ENCODE measurements at regions not wholly inside any gene's neighbourhood (a gene's known extent, or its start where the extent isn't known, plus 50 kb on each side); places are given as distances from the start of the nearest gene placed in this dataset.

DNA sequence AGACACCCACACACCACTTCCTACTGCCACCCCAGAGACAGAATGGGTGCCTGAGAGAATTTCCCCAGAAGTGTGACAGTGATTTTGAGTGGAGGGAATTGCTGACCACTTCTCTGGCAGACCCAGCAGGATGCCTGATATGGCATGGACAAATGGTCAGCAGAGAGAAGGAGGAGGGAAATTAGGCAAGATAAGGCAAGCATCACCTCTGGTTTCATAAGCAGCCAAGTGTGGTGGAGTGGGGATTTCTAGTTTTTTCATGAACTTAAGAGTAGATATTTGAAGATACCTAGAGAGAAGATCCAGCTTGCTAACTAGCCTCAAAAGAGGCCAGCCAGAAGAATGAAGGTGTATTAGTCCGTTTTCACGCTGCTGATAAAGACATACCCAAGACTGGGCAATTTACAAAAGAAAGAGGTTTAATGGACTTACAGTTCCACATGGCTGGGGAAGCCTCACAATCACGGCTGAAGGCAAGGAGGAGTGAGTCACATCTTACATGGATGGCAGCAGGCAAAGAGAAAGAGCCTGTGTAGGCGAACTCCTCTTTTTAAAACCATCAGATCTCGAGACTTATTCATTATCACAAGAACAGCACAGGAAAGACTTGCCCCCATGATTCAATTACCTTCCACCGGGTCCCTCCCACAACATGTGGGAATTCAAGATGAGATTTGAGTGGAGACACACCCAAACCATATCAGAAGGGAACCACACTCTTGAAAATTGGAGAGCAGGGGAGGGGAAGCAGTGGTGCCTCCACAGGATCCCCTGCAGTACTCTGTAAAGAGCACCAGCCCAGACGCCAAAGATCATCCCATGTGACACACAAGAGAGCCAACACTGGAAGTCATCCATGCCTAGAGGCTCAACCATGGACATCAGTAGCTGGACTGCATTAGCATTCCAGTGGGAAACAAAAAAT lies 64.2 kb downstream of the RBM43 start:
- no peak for DNase-seq

DNA sequence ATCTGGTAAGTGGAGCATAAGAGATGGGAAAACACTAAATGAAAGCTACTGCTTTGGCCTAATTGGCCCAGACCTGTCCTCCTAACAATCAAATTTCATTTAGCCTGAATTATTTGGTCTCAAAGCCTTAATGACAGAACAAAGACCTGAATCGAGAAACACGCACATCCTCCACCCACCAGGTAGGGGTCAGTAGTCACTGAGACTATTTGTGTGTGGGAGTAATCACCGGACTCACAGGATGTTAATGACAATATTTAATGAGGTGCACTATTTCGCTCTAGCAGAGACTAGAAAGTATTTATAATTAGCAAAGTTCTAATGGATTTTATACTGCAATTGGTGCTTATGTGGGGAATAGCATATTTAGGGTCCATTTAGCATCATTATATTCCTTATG lies 68.1 kb downstream of the RBM43 start:
- DNase-seq = no peak

DNA sequence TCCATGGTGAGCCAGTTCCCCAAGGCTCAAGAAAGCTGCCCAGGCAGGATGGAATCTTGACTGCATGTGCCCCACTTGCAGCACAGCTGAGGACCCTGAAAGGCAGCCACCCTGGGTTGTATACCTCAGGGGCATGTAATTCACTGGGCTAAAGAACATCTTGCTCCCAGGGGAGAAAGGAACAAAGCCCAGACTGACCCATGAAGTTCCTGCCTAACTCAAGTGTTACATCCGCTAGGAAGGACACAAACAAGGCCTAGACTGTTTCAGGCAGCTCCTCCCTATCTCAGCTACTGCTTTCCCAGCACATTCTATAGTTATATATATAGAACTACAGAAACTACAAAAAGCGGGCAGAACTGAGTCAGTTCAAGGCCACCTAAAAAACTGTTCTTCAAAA lies 69.0 kb downstream of the RBM43 start:
- DNase-seq = no peak

DNA sequence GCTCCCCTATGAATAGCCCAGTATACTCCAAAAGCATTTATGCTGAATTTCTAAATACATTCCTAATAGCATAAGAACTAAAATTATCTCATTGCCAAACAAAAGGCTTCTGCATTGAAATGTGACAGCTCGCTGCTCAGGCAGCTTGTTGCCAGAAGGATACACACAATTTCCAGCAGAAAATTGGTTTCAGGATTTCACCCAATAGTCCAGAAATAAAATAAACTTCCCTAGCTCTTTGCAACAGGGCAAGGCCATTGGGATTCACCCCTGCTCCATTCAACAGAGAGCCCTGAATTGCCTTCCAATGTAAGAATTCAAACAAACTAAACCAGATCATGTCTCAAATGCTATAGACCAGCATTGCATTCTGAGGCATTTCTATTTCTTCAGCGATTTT lies 70.7 kb downstream of the RBM43 start:
- DNase-seq = no peak

DNA sequence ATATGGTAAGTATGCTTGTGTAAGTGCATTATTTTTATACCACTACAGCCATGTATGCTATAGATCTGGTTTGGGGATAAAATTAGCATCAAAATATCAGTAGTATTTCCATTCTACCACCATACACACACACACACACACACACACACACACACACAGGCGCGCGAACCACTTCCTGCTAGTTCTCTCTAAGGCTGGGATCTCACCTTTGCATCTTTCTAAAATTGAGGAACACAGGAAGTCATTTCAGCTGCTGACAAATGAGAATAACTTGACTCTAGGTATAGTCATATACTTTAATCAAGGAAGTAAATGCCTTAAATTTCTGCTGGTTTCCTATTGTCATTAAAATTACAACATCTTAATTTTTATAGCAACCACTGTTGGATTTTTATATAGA lies 72.5 kb downstream of the RBM43 start:
- peak in 1 of 2 experiments; percentile 22 for DNase-seq

DNA sequence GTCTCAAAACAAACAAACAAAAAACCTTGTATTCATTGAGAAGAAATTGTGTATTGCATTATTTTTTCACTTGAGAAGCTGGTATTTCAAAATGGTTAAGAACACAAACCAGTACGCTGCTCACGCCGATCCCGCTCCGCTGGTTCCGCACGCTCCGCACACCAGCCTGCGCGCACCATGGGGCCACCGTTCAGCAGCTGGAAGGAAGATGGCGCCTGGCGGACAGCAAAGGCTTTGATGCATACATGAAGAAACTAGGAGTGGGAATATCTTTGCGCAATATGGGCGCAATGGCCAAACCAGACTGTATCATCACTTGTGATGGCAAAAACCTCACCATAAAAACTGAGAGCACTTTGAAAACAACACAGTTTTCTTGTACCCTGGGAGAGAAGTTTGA lies 75.7 kb downstream of the RBM43 start:
- no peak for DNase-seq

DNA sequence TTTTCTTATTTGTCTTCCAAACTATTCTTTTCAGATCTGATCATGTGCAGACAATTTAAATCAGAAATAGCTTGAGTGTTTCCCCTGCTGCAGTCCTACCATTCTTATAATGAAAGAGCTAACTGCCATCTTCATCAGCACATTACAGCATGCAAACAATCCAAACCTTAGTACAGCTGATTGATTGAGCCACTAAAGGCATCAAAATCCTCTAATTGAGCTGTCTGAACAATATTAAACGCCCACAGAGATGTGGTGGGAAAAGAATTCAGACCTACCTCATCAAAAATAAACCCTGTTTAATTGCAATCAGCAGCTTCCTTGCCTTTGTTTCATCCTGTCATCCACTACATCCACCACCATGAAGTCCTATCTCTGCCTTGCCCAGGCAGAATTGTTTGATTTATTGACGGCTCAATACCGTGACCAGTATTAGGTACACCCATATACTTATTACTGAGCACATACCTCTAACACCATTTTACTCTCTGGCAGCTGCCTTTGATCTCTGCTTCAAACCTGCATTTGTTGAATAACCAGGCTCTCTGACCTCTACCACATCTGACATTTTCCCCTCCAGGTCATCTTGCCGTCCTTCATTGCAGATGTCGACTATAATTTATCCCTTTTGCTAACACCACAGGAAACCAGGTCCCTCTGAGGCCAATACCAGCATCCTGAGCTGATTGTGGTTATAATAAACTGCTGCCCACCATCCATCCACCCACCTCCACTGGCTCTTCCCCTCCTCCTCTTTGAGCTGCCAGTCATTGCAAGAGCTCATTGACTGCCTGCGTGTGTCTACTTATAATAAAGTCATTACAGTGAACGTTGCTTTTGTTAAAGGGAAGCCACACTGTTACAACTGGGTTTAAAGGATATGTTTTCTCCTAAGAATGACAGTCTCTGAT lies 78.5 kb downstream of the RBM43 start:
- no peak for DNase-seq

DNA sequence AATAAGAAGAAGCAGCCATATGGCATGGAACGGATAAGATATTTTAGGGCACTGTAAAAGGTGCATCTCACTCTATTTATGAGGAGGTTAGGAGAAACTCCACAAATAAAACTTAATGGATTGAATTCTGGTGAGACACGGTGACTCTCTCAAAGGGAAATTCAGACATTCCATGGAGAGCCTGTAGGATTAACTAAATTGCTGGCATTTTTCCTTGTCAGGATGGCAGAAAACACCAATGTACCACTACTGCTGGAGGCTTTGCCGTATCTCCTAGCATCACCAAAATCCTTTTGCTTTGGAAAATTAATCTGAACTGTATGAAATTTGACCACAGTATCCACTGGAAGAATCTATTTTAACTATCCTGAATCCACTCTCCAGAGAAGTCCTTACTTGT lies 79.3 kb downstream of the RBM43 start:
- DNase-seq = no peak

DNA sequence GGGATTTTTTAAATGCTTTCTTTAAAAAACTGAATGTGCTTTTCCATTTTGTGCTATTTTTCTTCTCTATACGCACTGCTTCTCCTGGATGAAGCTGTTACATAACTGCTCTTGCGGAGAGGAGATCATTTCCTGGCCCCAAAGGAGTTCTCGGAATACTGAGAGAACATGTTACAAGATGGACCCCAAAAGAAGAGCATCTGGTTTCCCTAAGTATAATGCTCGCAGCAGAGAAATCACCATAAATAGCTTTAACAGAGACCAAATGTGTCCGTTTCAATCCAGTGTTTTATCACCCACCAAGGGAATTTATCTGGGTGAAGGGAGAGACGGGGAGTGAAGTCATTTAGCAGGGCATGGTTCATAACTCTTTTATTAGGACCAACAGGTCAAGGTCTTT lies 80.1 kb downstream of the RBM43 start:
- no peak for DNase-seq

DNA sequence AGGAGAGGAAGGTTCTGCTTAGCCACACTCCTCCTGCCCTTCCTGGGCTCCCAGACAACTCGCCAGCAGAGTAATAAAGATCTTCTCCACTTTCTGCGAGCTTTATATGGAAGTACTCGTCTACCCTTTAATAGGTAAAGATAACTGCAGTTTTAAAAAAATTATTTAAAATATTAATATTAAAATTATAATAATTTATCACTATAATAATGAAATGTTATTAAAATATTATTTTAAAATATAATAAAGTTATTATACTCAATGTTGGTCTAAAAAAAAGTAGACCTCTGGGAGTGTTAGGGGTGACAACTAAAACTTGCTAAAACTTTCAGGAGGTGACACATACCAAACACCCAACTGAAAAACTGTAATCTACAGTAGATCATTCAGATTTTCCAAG lies 81.5 kb downstream of the RBM43 start:
- no peak for DNase-seq

DNA sequence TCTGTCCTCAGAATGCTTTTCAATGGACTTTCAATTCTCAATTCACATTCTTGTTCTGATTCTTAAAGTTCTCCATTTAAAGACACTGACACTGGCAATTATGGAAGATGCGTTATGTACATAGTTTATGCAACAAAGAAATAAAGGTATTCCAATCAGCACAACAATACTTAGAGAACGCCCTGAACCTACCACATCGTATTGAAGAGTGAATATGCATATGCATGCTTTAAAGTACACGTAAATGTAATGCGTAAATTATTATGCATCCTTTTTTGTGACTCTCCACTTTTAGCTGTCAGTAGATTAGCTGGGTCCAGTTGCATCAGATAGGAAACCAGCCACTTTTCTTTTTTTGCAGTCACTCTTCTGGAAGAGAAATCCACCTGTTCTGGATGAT lies 83.5 kb downstream of the RBM43 start:
- no peak for DNase-seq

DNA sequence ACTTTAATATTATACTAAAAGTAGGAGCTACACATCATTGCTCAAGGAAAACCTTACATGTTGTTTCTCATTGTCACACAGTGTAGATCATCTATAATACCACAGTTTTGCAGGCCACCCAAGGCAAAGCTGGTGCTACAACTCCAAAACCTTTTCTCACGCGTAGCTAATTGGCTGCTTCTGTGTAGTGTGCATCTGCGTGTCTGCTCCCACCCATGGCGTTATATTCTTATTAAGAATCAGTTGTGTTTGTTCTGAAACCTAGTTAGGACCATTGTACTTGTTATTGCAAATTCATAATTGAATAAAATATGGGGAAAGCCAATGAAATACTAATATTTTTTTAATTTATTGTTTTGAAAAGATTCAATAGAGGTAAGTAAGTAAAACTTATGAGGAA lies 83.9 kb downstream of the RBM43 start:
- no peak for DNase-seq

DNA sequence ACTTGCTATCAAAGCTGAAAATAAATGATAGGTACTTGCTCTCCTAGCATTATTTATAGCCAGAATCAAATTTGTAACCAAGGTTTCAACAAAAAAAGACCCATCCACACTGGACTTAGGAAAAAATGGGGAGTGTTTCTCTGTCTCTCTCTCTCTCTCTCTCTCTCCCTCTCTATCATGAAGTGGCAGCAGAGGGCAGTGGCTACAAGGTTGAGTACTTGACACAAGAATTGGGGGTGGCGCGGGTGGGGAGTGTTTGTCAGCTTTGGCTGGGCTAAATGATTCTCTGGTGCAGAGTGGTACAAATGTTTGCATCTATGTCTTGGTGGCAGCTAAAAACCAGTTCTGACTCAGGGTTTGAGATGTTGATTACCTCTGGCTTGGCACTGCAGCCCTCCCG lies 85.0 kb downstream of the RBM43 start:
- no peak for DNase-seq

DNA sequence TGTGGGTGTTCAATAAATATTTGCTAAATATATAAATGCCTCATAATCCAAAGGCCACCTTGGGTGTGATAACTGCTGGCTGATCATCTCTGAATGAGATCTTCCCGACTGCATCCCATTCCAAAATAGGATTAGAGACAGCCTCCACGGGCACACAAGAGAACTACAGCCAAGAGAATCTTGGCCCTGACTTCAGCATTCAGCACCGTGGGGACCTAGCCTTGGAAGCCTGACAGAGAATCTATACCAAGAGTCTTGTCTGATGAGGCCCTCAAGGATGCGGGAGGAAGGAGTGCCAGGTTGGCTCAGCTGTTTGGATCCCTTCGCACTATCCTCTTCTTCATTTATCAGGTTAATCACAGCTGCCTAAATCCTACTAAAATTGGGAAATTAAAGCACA lies 85.8 kb downstream of the RBM43 start:
- no peak for DNase-seq

DNA sequence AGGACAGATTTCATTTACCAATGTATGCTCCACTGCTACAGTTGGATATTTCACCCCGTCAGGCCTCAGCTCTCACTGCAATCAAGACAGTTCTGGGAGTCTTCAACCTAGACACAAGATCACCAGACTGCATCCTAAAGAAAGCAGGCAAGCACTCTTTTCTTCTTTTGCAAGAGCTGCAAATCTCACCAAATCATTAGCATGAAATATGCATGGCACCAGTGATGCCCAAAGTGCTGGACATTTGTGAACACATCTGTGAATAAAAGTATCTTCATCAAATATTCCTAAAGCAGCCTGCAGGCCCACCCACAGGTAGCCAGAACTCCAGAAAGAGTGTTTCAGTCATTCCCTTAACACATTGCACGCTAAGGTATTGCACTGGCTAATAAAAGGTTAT lies 87.5 kb downstream of the RBM43 start:
- no peak for DNase-seq

DNA sequence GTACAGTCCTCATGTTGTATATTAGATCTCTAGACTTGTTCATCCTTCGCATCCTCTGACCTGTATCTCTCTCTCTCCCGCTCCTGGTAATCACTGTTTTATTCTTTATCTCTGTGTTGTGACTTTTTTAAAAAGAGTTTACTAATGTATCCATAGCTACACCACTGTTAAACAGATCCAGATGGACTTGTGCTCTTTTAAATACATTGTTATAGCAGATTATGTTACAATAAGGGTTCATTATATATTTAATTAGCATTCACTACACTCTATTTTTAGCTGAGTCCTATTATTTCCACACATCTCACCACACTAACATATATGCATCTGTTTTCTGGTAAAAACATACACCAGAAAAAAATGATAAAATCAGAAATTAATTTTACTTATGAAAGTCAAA lies 90.5 kb downstream of the RBM43 start:
- DNase-seq = no peak

DNA sequence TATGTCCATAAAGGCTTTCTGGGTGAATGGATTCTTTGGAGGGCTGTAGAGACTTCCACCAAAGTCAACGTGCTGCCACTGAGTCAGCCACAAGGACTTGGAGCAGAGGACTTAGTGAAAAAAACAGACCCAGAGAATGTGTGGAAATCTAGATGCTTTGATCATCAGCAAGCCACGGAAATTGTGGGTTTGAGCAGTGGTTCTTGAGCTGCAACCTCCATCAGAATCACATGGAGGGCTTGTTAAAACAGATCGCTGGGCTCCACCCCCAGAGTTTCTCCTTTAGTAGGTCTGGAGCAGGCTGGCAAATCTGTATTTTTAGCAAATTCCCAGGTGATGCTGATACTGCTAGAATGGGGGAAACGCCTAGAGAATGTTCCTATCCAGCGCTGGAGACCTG lies 95.3 kb downstream of the RBM43 start:
- DNase-seq = no peak

DNA sequence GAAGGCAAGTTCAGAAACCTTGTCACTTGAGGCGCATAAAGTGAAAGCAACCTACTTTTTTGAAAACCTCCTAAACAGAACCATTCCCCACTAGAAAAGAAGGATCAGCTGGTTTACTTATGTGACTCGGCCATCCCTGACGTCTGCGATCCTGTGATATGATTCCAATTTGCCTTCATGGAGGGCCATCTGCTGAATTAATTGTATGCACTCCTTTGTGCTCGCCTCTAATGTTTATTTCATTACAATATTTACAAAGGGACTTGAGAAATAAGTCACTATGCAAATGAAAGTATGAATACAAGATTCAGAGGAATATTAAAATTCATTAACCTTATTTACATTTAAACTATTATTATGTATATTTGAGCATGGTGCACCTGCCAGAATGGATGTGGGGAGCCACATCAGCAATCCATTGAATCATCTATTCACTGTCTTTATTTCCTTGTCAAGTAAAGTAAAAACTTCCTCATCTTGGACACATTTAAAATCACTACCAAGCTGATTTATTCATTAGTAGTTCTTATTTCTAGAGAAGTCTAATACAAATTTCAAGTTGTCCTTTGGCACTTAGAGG lies 96.5 kb downstream of the RBM43 start:
- DNase-seq = no peak

DNA sequence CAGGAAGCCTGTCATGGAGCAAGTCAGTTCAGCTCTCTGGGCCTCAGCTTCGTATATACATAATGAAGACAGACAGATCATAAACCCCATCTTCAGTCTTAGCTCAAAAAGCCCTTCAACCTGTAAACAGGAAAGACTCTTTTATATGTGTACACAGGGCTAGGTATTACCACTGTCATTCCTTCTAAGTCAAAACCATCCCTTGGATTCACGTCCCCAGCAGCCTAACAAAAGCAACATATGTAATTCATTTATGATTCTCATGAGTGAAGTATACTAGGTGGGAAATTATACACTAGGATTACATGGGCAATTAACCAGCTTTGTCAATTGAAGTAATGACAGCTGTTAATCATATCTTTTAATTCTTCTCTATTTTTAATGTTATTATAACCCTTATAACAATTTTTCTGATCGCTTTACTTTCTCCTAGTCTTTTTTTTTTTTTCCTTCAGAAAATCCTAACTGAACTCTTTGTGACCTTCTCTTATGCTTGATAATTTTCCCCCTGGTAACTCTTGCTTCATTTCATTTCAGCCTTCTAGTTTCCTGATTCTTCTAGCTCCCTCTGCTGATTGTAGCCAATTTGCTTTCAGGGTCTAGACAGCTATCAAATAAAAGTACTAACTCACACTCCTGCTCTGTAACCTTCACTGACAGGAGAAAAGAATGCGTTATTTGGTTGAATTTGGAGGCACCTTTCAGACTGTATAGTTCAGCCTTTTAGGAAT lies 99.7 kb downstream of the RBM43 start:
- peak in 1 of 2 experiments; percentile 12 for DNase-seq

DNA sequence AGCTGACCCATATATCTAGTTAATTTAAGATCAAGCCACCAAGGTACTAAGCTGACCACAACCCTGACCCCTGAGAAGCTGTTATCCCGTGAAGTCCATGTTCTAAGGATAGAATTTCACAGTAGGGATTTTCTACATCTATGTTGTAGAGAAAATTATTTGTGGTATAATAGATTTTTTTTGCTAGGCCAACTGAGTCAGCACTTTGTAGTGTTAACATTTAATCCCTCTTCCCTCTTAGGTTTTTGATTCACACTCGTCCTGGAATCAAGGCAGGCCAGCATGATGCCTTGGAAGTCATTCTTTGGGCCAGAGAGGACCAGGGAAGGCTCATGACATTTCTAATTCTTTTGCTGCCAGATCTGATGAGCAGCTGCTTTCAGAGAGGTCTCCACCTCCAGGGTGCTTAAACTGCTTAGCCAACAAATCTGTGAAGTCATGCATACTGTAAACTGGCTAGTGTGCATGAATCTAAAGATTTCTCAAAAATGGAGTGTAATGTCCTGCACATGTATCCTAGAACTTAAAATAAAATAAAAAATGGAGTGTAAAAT lies 102.5 kb downstream of the RBM43 start:
- no peak for DNase-seq

DNA sequence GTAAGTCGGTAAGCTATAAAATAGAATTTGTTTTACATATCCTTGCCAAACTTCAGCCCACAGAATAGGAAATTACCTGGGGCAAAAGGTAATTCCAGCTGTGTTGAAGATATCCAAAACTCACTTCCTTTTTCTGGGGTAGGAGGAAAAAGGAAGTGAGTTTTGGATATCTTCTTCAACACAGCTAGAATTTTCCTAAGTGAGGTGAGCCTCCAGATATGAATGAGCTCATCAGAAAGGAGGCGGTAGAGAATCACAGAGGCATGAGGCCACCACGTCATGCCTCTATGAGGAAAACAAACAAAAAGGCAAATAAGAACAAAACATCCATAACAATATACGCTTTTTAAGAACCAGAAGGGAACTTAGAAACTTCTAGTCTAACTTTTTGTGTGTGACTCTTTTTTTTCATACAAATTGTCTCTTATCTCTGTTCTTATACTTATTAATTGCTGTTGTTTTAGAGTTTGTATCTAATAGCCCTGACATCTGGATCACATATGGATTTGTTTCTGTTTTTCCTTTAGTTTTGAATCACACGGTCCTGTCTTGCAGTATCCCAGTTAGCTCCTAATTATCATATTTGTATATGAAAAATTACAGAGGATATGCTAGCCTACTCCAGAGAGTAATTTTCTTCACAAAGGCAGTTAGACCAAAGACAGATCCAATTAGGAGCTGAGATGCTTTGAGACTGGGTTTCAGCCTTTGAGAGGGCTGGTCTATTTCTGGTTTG lies 104.5 kb downstream of the RBM43 start:
- no peak for DNase-seq

DNA sequence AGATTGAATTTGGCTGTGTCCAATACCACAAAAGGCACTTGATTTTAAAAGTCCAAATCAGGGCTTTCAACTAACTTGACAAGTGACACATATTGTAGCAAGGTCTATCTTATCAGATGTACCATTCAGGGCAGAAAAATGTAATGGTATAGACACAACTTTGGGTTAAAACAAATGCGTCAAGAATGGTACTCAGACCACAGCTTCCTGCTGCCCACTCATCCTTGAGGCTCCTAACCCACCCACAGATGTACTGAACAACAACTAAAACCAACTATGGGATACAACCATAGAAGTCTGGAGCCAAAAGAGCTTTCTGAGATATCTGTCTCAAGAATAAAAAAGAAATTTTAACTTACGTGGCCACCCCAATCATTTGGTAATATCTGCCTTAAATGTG lies 105.2 kb downstream of the RBM43 start:
- DNase-seq = no peak
